GM12873 (cell line): ENCODE measurements at regions not wholly inside any gene's neighbourhood (a gene's known extent, or its start where the extent isn't known, plus 50 kb on each side); places are given as distances from the start of the nearest gene placed in this dataset.

ENCODE experiments used
- TF ChIP-seq, protein P1 (sequence below): IDR thresholded peaks from 2 replicates; pipeline ENCODE4 v1.5.1; 2012; ENCODE audit warnings: low read depth, mild to moderate bottlenecking, moderate library complexity, low read length, control low read depth; ENCODE audit not compliant: insufficient read depth; ENCODE audit errors: missing control alignments

DNA sequence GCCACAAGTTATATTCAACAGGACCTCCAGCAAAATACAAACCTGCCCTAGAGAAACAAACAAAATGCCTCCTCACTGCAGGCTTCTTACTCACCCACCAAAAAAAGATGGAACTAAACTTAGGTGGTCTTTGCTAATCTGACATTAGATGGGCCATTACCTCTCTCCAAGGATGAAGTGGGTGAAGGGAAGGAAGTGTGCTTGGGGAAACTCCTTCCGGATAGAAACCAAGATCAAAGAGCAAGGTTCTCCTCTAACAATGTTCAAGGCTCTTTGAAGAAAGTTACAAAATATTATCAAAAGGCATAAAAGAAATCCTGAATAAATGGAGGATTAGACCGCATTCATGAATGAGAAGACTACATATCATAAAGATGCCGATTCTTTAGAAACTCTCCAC lies 187.5 kb downstream of the ADSS2 start:
- TF ChIP-seq, protein P1, sequence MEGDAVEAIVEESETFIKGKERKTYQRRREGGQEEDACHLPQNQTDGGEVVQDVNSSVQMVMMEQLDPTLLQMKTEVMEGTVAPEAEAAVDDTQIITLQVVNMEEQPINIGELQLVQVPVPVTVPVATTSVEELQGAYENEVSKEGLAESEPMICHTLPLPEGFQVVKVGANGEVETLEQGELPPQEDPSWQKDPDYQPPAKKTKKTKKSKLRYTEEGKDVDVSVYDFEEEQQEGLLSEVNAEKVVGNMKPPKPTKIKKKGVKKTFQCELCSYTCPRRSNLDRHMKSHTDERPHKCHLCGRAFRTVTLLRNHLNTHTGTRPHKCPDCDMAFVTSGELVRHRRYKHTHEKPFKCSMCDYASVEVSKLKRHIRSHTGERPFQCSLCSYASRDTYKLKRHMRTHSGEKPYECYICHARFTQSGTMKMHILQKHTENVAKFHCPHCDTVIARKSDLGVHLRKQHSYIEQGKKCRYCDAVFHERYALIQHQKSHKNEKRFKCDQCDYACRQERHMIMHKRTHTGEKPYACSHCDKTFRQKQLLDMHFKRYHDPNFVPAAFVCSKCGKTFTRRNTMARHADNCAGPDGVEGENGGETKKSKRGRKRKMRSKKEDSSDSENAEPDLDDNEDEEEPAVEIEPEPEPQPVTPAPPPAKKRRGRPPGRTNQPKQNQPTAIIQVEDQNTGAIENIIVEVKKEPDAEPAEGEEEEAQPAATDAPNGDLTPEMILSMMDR: no peak

DNA sequence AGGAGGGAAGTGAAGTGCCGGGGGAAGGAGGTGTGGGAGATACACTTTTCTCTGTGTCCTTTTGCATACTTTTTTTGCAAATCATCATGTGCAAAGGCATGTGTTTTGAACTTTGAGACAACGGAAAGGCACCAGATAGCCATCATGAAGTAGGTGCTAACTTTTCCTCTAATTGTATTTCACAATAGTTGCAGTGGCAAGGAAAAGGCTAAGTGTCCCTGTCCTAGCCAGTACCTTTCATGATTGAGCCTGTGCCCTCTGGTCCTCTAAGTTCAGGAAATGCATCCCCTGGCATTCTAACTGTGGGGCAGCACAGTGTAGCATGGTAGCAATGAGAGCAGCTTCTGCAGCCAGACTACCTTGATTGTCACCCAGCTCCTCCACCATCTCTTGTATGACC lies 186.2 kb downstream of the ADSS2 start:
- TF ChIP-seq, protein P1: no peak

DNA sequence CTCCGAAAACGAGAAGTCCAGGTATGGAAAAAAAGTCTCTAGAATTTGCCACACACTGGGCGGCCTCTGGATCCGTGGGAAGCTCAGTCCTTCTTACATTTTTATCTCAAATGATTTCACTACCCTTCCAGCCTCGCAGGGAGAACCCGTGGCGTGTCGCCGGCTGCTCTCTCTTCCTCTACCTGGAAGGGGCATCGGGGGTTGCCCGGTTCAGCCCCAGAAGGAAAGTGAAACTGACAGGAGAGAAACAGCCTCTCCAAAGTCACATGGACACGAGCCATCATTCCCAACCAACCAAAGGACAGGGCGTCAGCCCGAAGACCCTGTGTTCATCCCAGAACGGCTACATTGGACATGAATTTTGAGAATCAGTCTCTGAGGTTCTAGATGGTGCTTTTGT lies 182.5 kb downstream of the ADSS2 start:
- TF ChIP-seq, protein P1: no peak

DNA sequence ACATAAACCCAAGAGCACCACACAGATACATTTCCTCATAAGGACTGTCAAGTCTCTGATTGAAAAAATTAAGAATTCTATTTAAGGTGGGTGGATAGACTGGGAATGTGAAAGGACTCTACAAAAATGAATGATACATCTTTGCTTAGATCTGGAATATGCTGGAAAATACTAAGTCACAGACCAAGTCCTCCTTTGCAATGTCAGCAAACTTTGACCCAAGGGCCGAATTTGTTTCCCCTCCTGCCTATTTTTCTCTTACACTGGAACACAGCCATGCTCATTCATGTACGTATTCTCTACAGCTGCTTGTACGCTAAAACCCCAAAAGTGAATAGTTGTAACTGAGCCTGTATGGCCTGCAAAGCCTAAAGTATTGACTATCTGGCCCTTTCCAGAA lies 180.7 kb downstream of the ADSS2 start:
- TF ChIP-seq, protein P1: no peak

DNA sequence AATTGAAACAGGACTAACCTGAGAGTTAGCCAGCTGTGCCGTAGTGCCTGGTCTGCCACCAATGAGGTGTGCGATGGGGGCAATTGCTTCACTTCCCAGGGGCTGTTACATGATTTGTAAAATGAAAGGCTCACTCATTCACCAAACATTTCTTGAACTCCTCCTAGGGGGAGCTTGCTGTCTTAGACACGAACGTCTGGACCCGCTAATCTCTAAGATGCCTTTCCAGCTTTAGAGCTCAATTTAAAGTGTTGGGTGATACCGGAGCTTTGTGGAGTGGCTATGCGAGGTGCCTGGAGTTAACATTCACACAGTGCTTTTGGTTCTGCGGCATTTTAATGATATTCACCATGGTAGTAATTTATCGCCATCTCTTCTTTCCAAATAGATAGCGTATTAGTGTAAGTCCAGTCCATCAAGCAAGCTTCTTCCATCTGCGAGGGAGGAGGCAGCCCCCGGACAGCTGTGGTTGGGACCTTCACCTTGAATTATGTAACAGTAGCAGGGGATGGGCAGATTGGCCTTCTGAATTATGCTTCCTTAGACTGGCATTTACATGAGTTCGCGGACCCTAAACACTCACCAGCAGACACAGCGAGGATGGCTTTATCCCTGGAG lies 179.9 kb downstream of the ADSS2 start:
- TF ChIP-seq, protein P1: no peak

DNA sequence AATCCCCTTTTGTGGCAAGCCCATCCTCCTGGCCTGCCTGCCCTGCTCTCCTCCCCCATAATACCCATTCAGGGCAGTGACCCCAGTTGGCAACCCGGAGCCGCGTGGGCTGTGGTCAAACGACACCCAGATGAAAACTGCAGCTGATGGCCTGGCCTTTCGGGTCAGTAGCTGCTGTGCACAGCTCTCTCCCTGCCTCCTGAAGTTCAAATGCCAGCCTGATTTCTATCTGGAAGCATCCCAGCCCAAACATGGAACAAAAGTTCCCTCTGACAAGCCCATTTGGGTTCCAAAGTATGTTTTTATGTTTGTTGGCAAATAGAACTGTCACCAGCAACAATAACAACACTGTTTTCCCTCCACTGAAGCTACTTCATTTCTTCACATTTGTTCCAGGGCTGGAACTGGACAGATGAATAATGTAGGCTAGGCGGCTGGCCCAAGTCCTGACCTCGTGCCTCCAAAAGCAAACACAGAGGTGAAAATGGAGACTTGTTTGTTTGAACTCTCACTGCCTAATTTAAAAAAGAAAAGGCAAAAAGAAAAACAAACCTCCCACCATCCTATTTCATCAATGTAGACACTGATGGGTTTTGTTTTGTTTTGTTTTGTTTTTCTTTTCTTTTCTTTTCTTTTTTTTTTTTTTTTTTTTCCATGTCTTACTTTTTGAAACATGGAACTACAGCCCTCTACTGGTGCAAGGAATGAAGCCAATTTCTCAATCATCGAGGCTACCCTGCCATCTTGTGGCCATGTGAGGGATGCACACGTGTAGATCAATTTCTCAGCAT lies 179.0 kb downstream of the ADSS2 start:
- TF ChIP-seq, protein P1: peak; percentile 92

DNA sequence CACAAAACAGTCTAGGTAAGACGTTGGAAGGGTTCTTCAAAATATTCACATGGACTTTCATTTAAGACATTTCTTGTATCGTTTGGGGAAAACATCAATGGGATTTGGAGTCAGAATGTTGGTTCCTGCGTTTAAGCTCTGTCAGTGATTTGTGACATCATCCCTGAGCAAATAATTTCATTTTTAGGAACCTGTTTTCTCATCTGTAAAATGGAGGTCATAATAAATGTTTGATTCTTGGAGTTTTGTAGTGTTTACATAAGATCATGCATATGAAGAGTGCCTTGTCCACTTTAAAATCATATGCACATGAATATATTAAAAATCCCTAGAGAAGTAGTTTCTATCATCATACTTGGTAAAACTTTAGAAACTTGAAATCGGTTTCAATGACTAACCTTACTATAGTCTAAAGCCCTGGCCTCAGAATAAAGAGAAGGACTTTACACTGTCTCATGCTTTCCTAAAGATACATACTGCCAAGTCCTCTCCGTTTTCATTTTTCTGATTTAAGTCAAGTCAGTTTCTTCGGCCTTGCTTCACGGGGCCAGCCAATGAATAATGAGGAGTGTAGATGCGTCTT lies 178.4 kb downstream of the ADSS2 start:
- TF ChIP-seq, protein P1: no peak
